NT2/D1 (cell line): ENCODE measurements at regions not wholly inside any gene's neighbourhood (a gene's known extent, or its start where the extent isn't known, plus 50 kb on each side); places are given as distances from the start of the nearest gene placed in this dataset.

Source experiments
- SUZ12 ChIP-seq: IDR thresholded peaks from 2 replicates; pipeline ENCODE4 v1.6.1; 2011; ENCODE audit not compliant: insufficient read length, insufficient read depth; ENCODE audit errors: extremely low read depth
- YY1 ChIP-seq: IDR thresholded peaks from 2 replicates; pipeline ENCODE4 v1.6.1; 2011; ENCODE audit not compliant: insufficient read length, insufficient read depth
- ZNF274 ChIP-seq: IDR thresholded peaks from 2 replicates; pipeline ENCODE4 v1.6.1; 2011; ENCODE audit warnings: mild to moderate bottlenecking, low read depth, low read length

DNA sequence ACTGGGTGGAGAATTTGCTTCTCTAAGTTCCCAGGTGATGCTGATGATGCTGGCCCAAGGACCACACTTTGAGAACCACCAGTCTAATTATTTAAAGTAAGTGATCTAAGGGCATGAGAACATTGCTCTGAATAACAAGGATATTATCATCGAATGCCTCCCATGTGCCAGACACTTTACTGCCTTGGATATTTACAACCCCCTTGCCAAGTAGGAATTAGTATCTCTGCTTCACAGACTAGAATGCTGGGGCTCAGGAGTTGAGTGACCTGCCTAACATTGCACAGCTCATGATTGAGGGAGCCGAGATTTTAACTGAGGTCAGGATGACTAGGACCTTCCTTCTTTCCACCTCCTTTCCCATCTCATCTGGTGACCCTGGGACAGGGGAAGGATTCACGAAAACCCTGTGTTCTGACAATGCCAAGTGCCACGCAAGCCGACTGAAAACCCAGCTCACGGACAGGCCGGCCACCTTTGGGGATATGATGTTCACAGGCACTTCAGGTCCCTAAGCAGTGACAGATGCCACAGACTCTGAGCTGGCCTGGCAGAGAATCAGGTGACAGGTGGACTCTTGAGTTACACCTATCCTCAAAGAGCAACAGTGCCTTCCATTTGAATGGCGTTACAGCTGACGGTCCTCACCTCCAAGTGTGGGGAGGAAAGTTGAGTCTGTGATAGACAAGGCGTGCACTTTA, 230.7 kb downstream of the TOMM20 start:
- TF ChIP-seq ZNF274 (no peak), YY1 (no peak), SUZ12 (no peak)
